Naive thymus-derived CD4-positive, alpha-beta T cell (primary cell): ENCODE measurements at regions not wholly inside any gene's neighbourhood (a gene's known extent, or its start where the extent isn't known, plus 50 kb on each side); places are given as distances from the start of the nearest gene placed in this dataset.
A peak's percentile ranks its signal among the peaks of the same experiment; 100 is the strongest.

Experiments
- ATAC-seq: fragments of 150-1000 bp; cut with Tn5 transposase; 2 replicates; pipeline ENCODE4 v1.10.0; 2021; ENCODE audit warnings: mild to moderate bottlenecking, moderate library complexity
- CTCF ChIA-PET: fragments of 350-600 bp; sonication (Branson Sonifier 250); formaldehyde crosslinking; loops from one replicate; lab custom pipeline; 2021; ENCODE audit warnings: antibody characterized with exemption; lab: Charles Lee
- POLR2A ChIA-PET: fragments of 350-600 bp; sonication (Branson Sonifier 250); formaldehyde crosslinking; loops from one replicate; lab custom pipeline; 2021; ENCODE audit warnings: antibody characterized with exemption, inconsistent platforms; lab: Charles Lee
- DNase-seq, 9 donors: peaks; one replicate each; pipeline versions ENCODE4 v3.0.0 to v3.0.0-alpha.2; 2020 to 2022; ENCODE audit warnings: mixed read lengths in 1 of 9
- H3K27ac ChIP-seq: one replicate; pipeline ENCODE4 v1.7.0; 2013; ENCODE audit warnings: mild to moderate bottlenecking, low read depth, low read length, moderate library complexity
- H3K27me3 ChIP-seq, 2 donors: one replicate each; pipeline ENCODE4 v1.7.0; 2013; ENCODE audit warnings: low read length in 2 of 2, mild to moderate bottlenecking in 2 of 2, moderate library complexity in 2 of 2; ENCODE audit not compliant: control insufficient read depth in 2 of 2, insufficient read depth in 2 of 2
- H3K36me3 ChIP-seq, 3 experiments: 1 replicate in 2 of 3; 2 replicates in 1 of 3; pipeline ENCODE4 v1.7.0; 2013; ENCODE audit warnings: low read length in 3 of 3, mild to moderate bottlenecking in 3 of 3, moderate library complexity in 1 of 3; ENCODE audit not compliant: insufficient read depth in 3 of 3, control insufficient read depth in 2 of 3
- H3K4me1 ChIP-seq, 2 donors: one replicate each; pipeline ENCODE4 v1.7.0; 2013; ENCODE audit warnings: low read length in 2 of 2, mild to moderate bottlenecking in 2 of 2, moderate library complexity in 1 of 2; ENCODE audit not compliant: control insufficient read depth in 2 of 2, insufficient read depth in 2 of 2
- H3K4me3 ChIP-seq: 2 replicates; pipeline ENCODE4 v1.7.0; 2013; ENCODE audit warnings: mild to moderate bottlenecking, low read length
- H3K9me3 ChIP-seq, 3 experiments: 1 replicate in 2 of 3; 2 replicates in 1 of 3; pipeline ENCODE4 v1.7.0; 2013; ENCODE audit warnings: low read length in 3 of 3; ENCODE audit not compliant: control insufficient read depth in 2 of 3
- H3K27ac Mint-ChIP-seq, 9 donors: one replicate each; pipeline ENCODE4 v1.8.0; 2020 to 2022; ENCODE audit warnings: mixed read lengths in 9 of 9, mild to moderate bottlenecking in 8 of 9, moderate library complexity in 5 of 9, inconsistent platforms in 2 of 9
- H3K27me3 Mint-ChIP-seq, 5 donors: one replicate each; pipeline ENCODE4 v1.8.0; 2021 to 2022; ENCODE audit warnings: mixed read lengths in 5 of 5, mild to moderate bottlenecking in 1 of 5
- H3K36me3 Mint-ChIP-seq, 5 donors: one replicate each; pipeline ENCODE4 v1.8.0; 2020 to 2022; ENCODE audit warnings: mixed read lengths in 5 of 5, mild to moderate bottlenecking in 3 of 5, inconsistent platforms in 1 of 5
- H3K4me1 Mint-ChIP-seq, 7 donors: one replicate each; pipeline ENCODE4 v1.8.0; 2020 to 2022; ENCODE audit warnings: mixed read lengths in 7 of 7, mild to moderate bottlenecking in 3 of 7, inconsistent platforms in 1 of 7
- H3K4me3 Mint-ChIP-seq, 10 donors: one replicate each; pipeline ENCODE4 v1.8.0; 2020 to 2022; ENCODE audit warnings: mild to moderate bottlenecking in 10 of 10, mixed read lengths in 10 of 10, moderate library complexity in 6 of 10, inconsistent platforms in 2 of 10
- H3K9me3 Mint-ChIP-seq, 11 donors: one replicate each; pipeline ENCODE4 v1.8.0; 2020 to 2022; ENCODE audit warnings: mixed read lengths in 11 of 11, mild to moderate bottlenecking in 4 of 11, inconsistent platforms in 1 of 11, moderate library complexity in 1 of 11
- intact Hi-C, 2 donors: fragments of 100-400 bp; cut with micrococcal nuclease; formaldehyde crosslinking; loops; one replicate each; pipeline ENCODE4 v1.15.1; 2023

DNA sequence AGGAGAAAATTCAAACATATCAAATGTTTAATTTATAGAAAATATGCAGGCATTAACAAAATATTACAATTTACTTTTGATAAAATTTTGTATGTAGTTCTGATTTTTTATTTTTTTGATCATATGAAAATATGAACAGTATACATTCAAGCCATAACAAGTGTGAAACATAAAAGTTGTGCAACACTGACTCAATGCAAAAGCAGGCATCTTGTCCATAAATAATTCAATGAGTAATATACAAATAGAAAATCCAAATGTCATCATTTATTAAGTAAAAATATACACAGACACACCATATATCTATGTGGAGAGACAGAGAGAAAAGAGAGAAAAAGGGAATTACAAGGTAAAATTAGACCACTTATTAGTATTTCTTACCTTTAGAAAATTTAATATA lies 1183.9 kb downstream of the SLITRK1 start:
- Mint-ChIP-seq H3K27me3 (no peaks in the 10 kb centered on the region), H3K36me3 (no peaks in the 10 kb centered on the region), H3K27ac (no peak overlapping the region), H3K4me1 (no peaks in the 10 kb centered on the region), H3K4me3 (no peak overlapping the region), H3K9me3 (peaks cover 0 to 6% (median 0%) of the 10 kb centered on the region in 11 donors)
- H3K36me3 ChIP-seq = no peaks in the 10 kb centered on the region
- DNase-seq = no peak
- intact Hi-C loops = no loop called here
- no peaks in the 10 kb centered on the region for H3K9me3 ChIP-seq
- H3K4me3 ChIP-seq = no peak overlapping the region
- ATAC-seq = no peak
- H3K27ac ChIP-seq = no peak overlapping the region
- ChIA-PET CTCF (no interaction called here), POLR2A (no interaction called here)
- H3K4me1 ChIP-seq = no peaks in the 10 kb centered on the region
- H3K27me3 ChIP-seq = no peaks in the 10 kb centered on the region

DNA sequence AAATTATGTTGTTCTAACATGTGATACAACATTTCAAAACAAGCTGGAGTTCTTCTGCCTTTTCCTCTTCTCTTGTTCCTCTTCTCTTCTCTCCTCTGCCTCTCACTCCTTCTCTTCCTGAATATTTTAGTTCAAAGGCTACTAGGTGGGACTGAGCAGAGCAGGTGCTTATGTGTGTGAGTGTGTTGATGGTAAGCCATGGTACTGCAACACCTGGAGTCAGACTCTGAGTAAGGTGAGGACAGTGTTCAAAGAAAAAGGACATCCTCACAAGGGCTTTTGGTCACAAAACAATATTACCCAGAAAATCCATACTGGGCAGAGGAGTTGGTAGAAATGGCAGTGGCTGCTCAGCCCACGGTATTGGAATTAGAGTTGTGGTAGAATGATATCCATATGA lies 1188.7 kb downstream of the SLITRK1 start:
- intact Hi-C loops = no loop called here
- no peaks in the 10 kb centered on the region for H3K9me3 ChIP-seq
- ChIA-PET POLR2A (no interaction called here), CTCF (no interaction called here)
- no peaks in the 10 kb centered on the region for H3K36me3 ChIP-seq
- H3K4me3 ChIP-seq = no peak overlapping the region
- DNase-seq = no peak
- no peaks in the 10 kb centered on the region for H3K36me3 Mint-ChIP-seq
- no peaks in the 10 kb centered on the region for H3K4me1 ChIP-seq
- no peak overlapping the region for H3K4me3 Mint-ChIP-seq
- peaks cover 0 to 2% (median 0%) of the 10 kb centered on the region in 11 donors for H3K9me3 Mint-ChIP-seq
- no peak overlapping the region for H3K27ac ChIP-seq
- H3K27ac Mint-ChIP-seq = no peak overlapping the region
- ATAC-seq = no peak
- H3K27me3 Mint-ChIP-seq = no peaks in the 10 kb centered on the region
- peaks cover 3 to 13% (median 11%) of the 10 kb centered on the region in 7 donors for H3K4me1 Mint-ChIP-seq
- H3K27me3 ChIP-seq = no peaks in the 10 kb centered on the region

DNA sequence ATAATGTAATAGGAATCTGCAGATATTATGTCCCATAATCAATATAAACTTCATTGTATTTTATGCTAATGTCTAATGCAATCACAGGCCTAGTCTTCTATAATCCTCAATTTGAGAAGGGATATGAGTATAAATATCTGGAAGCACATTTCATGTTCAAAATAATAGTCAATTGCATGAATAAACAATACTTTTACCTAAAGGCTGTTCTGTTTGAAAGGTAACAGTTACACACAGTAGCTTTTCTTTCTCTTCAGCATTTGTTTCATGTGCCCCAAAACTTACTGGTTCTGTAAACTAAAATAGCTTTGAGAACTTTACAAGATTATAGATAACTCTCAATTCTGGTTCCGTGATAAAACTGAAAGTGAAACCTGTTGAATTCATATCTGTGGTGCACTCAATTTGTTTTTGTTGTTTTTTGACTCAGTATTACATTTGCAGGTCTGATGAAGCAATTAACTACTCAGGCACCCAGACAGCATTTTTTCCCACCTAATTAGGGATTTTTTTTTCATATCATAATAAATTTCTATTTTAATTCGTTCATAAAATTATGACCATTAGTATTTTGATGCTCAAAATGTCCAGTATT lies 1193.8 kb downstream of the SLITRK1 start:
- Histone ChIP-seq H3K9me3 (no peaks in the 10 kb centered on the region), H3K4me1 (no peaks in the 10 kb centered on the region), H3K36me3 (no peaks in the 10 kb centered on the region), H3K4me3 (peak overlapping the region; percentile 45), H3K27ac (peak overlapping the region; percentile 6), H3K27me3 (no peaks in the 10 kb centered on the region)
- POLR2A ChIA-PET = no interaction called here
- H3K27ac Mint-ChIP-seq = peak overlapping the region; percentile 16 to 88 (median 49)
- CTCF ChIA-PET = interaction anchor here (0.7 kb wide), 1 partner anchor 9 kb away, joined by 3 read pairs; no protein-coding TSS in a partner anchor
- no peaks in the 10 kb centered on the region for H3K36me3 Mint-ChIP-seq
- peak in 1 of 9 donors; percentile 3 for DNase-seq
- intact Hi-C loops = no loop called here
- peak overlapping the region; percentile 56 to 87 (median 78) for H3K4me3 Mint-ChIP-seq
- no peaks in the 10 kb centered on the region for H3K27me3 Mint-ChIP-seq
- peaks cover 13 to 35% (median 26%) of the 10 kb centered on the region in 7 donors for H3K4me1 Mint-ChIP-seq
- no peaks in the 10 kb centered on the region for H3K9me3 Mint-ChIP-seq
- peak; percentile 4 for ATAC-seq

DNA sequence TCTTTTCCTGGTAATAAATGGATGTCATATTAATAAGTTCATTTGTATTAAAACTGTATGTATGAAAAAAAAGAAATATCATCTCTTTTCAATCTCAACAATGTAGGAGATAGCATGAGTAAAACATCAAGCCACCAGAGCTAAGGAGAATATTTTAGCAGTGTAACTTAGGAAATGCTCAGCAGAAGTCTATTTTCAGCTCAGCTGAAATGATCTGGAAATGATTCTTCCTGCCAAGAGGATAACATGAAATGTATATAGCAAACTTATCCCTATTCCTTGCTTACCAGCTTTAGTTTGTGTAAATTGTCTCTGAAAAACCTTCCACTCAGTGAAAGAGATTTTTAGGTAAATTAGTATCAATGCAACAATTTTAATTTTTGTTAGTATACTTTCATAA lies 1194.4 kb downstream of the SLITRK1 start:
- H3K4me3 Mint-ChIP-seq = peak overlapping the region in 9 of 10 donors; percentile 67 to 87 (median 78)
- no peaks in the 10 kb centered on the region for H3K9me3 ChIP-seq
- H3K27ac Mint-ChIP-seq = peak overlapping the region; percentile 16 to 88 (median 49)
- peak overlapping the region; percentile 45 for H3K4me3 ChIP-seq
- no peak overlapping the region for H3K27ac ChIP-seq
- H3K4me1 ChIP-seq = no peaks in the 10 kb centered on the region
- H3K27me3 ChIP-seq = no peaks in the 10 kb centered on the region
- no peaks in the 10 kb centered on the region for H3K36me3 ChIP-seq
- POLR2A ChIA-PET = no interaction called here
- CTCF ChIA-PET = no interaction called here
- no peaks in the 10 kb centered on the region for H3K36me3 Mint-ChIP-seq
- intact Hi-C loops = no loop called here
- peaks cover 13 to 35% (median 26%) of the 10 kb centered on the region in 7 donors for H3K4me1 Mint-ChIP-seq
- H3K27me3 Mint-ChIP-seq = no peaks in the 10 kb centered on the region
- no peak for ATAC-seq
- H3K9me3 Mint-ChIP-seq = no peaks in the 10 kb centered on the region
- no peak for DNase-seq

DNA sequence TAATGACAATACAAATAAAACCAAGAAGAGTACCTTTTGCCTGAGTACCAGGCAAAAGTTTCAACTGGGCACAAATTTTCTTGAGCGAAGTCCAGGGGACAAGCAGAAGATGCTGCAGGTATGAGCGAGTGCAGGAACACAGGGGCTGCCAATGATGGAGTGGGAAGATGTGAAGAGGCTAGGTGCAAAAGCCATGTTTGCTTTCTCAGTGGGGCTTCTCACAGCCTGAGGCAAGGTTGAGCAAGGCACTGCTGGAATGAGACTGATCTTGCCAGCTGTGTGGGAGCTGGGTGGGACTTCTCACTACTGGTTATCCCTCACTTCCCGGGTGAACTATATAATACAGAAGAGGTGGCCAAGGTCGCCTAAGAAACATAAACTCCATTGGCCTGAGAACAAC lies 1200.7 kb downstream of the SLITRK1 start:
- H3K27me3 Mint-ChIP-seq = no peaks in the 10 kb centered on the region
- Histone ChIP-seq H3K9me3 (no peaks in the 10 kb centered on the region), H3K4me3 (no peak overlapping the region), H3K4me1 (no peaks in the 10 kb centered on the region), H3K36me3 (no peaks in the 10 kb centered on the region), H3K27ac (no peak overlapping the region), H3K27me3 (no peaks in the 10 kb centered on the region)
- no peak for ATAC-seq
- no peak for DNase-seq
- ChIA-PET CTCF (no interaction called here), POLR2A (no interaction called here)
- H3K4me1 Mint-ChIP-seq = peaks cover 0 to 4% (median 3%) of the 10 kb centered on the region in 7 donors
- H3K36me3 Mint-ChIP-seq = no peaks in the 10 kb centered on the region
- intact Hi-C loops = no loop called here
- no peak overlapping the region for H3K4me3 Mint-ChIP-seq
- no peak overlapping the region for H3K27ac Mint-ChIP-seq
- peaks cover 0 to 5% (median 0%) of the 10 kb centered on the region in 11 donors for H3K9me3 Mint-ChIP-seq

DNA sequence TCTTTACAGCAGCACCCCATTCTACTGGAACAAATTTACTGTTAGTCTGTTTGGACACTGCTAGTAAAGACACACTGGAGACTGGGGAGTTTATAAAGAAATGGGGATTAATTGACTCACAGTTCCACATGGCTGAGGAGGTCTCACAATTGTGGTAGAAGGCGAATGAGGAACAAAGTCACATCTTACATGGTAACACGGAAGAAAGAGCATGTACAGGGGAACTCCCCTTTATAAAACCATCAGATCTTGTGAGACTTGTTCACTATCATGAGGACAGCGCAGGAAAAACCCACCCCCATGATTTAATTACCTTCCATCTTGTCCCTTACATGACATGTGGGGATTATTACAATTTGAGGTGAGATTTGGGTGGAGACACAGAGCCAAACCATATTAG lies 1204.2 kb downstream of the SLITRK1 start:
- CTCF ChIA-PET = interaction anchor here (0.6 kb wide), 1 partner anchor 15 kb away, joined by 3 read pairs; no protein-coding TSS in a partner anchor
- DNase-seq = no peak
- Histone ChIP-seq H3K4me1 (no peaks in the 10 kb centered on the region), H3K27me3 (no peaks in the 10 kb centered on the region), H3K9me3 (no peaks in the 10 kb centered on the region), H3K36me3 (no peaks in the 10 kb centered on the region), H3K27ac (no peak overlapping the region), H3K4me3 (no peak overlapping the region)
- POLR2A ChIA-PET = no interaction called here
- peaks cover 0 to 3% (median 0%) of the 10 kb centered on the region in 7 donors for H3K4me1 Mint-ChIP-seq
- no peaks in the 10 kb centered on the region for H3K27me3 Mint-ChIP-seq
- H3K4me3 Mint-ChIP-seq = no peak overlapping the region
- H3K27ac Mint-ChIP-seq = no peak overlapping the region
- H3K36me3 Mint-ChIP-seq = no peaks in the 10 kb centered on the region
- no peak for ATAC-seq
- intact Hi-C loops = no loop called here
- peaks cover 0 to 7% (median 0%) of the 10 kb centered on the region in 11 donors for H3K9me3 Mint-ChIP-seq

DNA sequence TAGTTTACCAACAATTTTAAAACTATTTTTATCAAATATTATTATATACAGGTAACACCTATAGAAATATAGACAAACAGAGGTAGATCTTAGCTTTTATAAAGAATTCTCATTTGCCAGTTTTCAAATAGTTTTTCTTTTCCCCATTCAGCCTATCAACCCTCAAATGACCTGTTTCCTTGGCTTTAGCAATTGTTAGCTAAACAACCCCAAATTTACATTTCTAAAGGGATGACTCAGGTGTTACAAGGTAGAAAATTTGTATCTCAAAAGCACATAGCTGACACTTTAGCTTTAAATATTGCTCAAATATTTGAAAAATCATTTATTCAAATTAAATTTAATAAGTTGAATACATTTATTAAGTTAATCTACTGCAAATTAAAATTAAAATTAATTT lies 1207.2 kb downstream of the SLITRK1 start:
- DNase-seq (no peak), ATAC-seq (no peak)
- no peak overlapping the region for H3K27ac ChIP-seq
- Mint-ChIP-seq H3K27me3 (no peaks in the 10 kb centered on the region), H3K4me1 (no peaks in the 10 kb centered on the region), H3K27ac (no peak overlapping the region), H3K9me3 (peaks cover 0 to 7% (median 0%) of the 10 kb centered on the region in 11 donors), H3K36me3 (no peaks in the 10 kb centered on the region), H3K4me3 (no peak overlapping the region)
- H3K4me1 ChIP-seq = no peaks in the 10 kb centered on the region
- CTCF ChIA-PET = no interaction called here
- intact Hi-C loops = no loop called here
- no peaks in the 10 kb centered on the region for H3K9me3 ChIP-seq
- H3K27me3 ChIP-seq = no peaks in the 10 kb centered on the region
- H3K4me3 ChIP-seq = no peak overlapping the region
- POLR2A ChIA-PET = no interaction called here
- no peaks in the 10 kb centered on the region for H3K36me3 ChIP-seq
